ENCODE measurements at regions not wholly inside any gene's neighbourhood (a gene's known extent, or its start where the extent isn't known, plus 50 kb on each side); places are given as distances from the start of the nearest gene placed in this dataset.

- DNase-seq (ENCODE audit: low spot score), result no peak
- peak; percentile 59 for TF ChIP-seq CTCF (IDR thresholded peaks at IDR 0.05)
- H3K27ac Mint-ChIP-seq (ENCODE audit: unreplicated experiment), result no peak overlapping the region
These were observed 131.2 kb downstream of the SH3BGRL2 start for GRCh38 chr6:79762370-79762769.

GRCh38 chr6:79756496-79756895, 125.4 kb downstream of the SH3BGRL2 start:
- no peak overlapping the region for H3K27ac Mint-ChIP-seq (ENCODE audit: unreplicated experiment)
- H3K36me3 Mint-ChIP-seq (ENCODE audit: low read depth), result no peaks in the 10 kb centered on the region
- no peak for TF ChIP-seq CTCF (IDR thresholded peaks at IDR 0.05)
- H3K27me3 Mint-ChIP-seq (ENCODE audit: low read depth), result peaks cover 9% of the 10 kb centered on the region
- DNase-seq (ENCODE audit: low spot score), result no peak
- no peak overlapping the region for H3K4me3 Mint-ChIP-seq (ENCODE audit: unreplicated experiment)
- no peaks in the 10 kb centered on the region for H3K4me1 Mint-ChIP-seq (ENCODE audit: low read depth)
- no peaks in the 10 kb centered on the region for H3K9me3 Mint-ChIP-seq (ENCODE audit: low read depth)

More at GRCh38 chr6:79762370-79762769, 131.2 kb downstream of the SH3BGRL2 start:
- Mint-ChIP-seq H3K27me3 (ENCODE audit: low read depth) (no peaks in the 10 kb centered on the region), H3K4me1 (ENCODE audit: low read depth) (no peaks in the 10 kb centered on the region), H3K4me3 (ENCODE audit: unreplicated experiment) (no peak overlapping the region), H3K36me3 (ENCODE audit: low read depth) (no peaks in the 10 kb centered on the region), H3K9me3 (ENCODE audit: low read depth) (no peaks in the 10 kb centered on the region)

- H3K9me3 Mint-ChIP-seq (ENCODE audit: low read depth), result no peaks in the 10 kb centered on the region
- no peak overlapping the region for H3K4me3 Mint-ChIP-seq (ENCODE audit: unreplicated experiment)
- no peaks in the 10 kb centered on the region for H3K36me3 Mint-ChIP-seq (ENCODE audit: low read depth)
- DNase-seq (ENCODE audit: low spot score), result no peak
- no peak for TF ChIP-seq CTCF (IDR thresholded peaks at IDR 0.05)
- H3K4me1 Mint-ChIP-seq (ENCODE audit: low read depth), result no peaks in the 10 kb centered on the region
- H3K27me3 Mint-ChIP-seq (ENCODE audit: low read depth), result peaks cover 9% of the 10 kb centered on the region
- no peak overlapping the region for H3K27ac Mint-ChIP-seq (ENCODE audit: unreplicated experiment)
These were observed 124.8 kb downstream of the SH3BGRL2 start for GRCh38 chr6:79755967-79756366.

Data from chondrocyte (in vitro differentiated cells).